ENCODE measurements at regions not wholly inside any gene's neighbourhood (a gene's known extent, or its start where the extent isn't known, plus 50 kb on each side); places are given as distances from the start of the nearest gene placed in this dataset.

DNA sequence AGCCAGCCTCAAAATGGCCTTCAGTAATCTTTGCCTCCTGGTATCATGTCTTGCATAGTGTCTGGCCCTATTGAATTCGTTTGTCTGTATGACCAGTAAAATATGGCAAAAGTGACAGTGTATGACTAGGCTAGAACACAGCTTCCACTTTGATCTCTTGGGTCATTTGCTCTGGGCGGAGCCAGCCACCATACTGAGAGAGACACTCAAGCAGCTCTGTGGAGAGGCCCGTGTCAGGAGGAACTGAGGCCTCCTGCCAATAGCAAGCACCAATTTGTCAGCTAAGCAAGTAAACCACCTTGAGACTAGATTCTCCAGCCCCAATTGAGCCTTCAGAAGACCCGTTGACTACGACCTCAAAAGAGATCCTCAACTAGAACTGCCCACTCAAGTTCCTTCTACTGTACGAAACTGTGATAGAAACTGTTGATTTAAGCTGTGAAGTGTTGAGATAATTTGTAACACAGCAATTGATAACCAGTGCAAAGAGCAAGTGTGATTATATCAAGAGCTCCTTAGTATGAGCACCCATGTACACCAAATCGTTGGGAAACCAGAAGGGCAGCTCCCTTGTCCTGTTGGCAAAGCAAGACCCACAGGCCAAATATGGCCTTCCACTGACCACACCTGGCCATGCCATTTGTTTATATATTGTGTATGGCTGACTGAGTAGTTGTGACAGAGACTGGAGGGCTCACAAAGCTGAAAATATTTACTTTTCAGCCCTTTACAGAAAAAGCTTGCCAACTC is 52.7 kb upstream of the SERBP1 start:
- intact Hi-C loops (cut with DNase I) = no loop called here
- H3K27ac ChIP-seq (ENCODE audit: low read depth in 2 of 2, low read length in 2 of 2) = no peak overlapping the region
- H3K36me3 ChIP-seq (ENCODE audit: control insufficient read depth in 2 of 3, insufficient read depth in 3 of 3, low read length in 3 of 3) = no peaks in the 10 kb centered on the region
- DNase-seq = no peak
- no peaks in the 10 kb centered on the region for H3K4me1 ChIP-seq (ENCODE audit: control insufficient read depth in 2 of 3, insufficient read depth in 2 of 3, low read depth in 1 of 3, low read length in 3 of 3)
- no peaks in the 10 kb centered on the region for H3K27me3 ChIP-seq (ENCODE audit: control insufficient read depth, insufficient read depth, low read length)
- no peaks in the 10 kb centered on the region for H3K9me3 ChIP-seq (ENCODE audit: control insufficient read depth in 2 of 3, insufficient read depth in 1 of 3, low read length in 3 of 3)
- H3K4me3 ChIP-seq (ENCODE audit: low read length in 3 of 3) = no peak overlapping the region
- TF ChIP-seq, protein P1, sequence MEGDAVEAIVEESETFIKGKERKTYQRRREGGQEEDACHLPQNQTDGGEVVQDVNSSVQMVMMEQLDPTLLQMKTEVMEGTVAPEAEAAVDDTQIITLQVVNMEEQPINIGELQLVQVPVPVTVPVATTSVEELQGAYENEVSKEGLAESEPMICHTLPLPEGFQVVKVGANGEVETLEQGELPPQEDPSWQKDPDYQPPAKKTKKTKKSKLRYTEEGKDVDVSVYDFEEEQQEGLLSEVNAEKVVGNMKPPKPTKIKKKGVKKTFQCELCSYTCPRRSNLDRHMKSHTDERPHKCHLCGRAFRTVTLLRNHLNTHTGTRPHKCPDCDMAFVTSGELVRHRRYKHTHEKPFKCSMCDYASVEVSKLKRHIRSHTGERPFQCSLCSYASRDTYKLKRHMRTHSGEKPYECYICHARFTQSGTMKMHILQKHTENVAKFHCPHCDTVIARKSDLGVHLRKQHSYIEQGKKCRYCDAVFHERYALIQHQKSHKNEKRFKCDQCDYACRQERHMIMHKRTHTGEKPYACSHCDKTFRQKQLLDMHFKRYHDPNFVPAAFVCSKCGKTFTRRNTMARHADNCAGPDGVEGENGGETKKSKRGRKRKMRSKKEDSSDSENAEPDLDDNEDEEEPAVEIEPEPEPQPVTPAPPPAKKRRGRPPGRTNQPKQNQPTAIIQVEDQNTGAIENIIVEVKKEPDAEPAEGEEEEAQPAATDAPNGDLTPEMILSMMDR (IDR thresholded peaks at IDR 0.05; ENCODE audit: borderline replicate concordance, extremely low read depth, insufficient read depth) = no peak
- H3K9ac ChIP-seq (ENCODE audit: low read length in 3 of 3) = no peak overlapping the region
- FAIRE-seq = no peak

GRCh38 chr1:67484492-67484891 is 54.3 kb upstream of the SERBP1 start:
- Histone ChIP-seq H3K27ac (ENCODE audit: low read depth in 2 of 2, low read length in 2 of 2) (no peak overlapping the region), H3K4me3 (ENCODE audit: low read length in 3 of 3) (no peak overlapping the region), H3K9me3 (ENCODE audit: control insufficient read depth in 2 of 3, insufficient read depth in 1 of 3, low read length in 3 of 3) (no peaks in the 10 kb centered on the region), H3K9ac (ENCODE audit: low read length in 3 of 3) (no peak overlapping the region), H3K36me3 (ENCODE audit: control insufficient read depth in 2 of 3, insufficient read depth in 3 of 3, low read length in 3 of 3) (no peaks in the 10 kb centered on the region), H3K4me1 (ENCODE audit: control insufficient read depth in 2 of 3, insufficient read depth in 2 of 3, low read depth in 1 of 3, low read length in 3 of 3) (no peaks in the 10 kb centered on the region), H3K27me3 (ENCODE audit: control insufficient read depth, insufficient read depth, low read length) (no peaks in the 10 kb centered on the region)
- no peak for FAIRE-seq
- DNase-seq = peak in 3 of 5 donors; percentile 35 to 85 (median 66)
- intact Hi-C loops (cut with DNase I) = no loop called here
- TF ChIP-seq, protein P1 (IDR thresholded peaks at IDR 0.05; ENCODE audit: borderline replicate concordance, extremely low read depth, insufficient read depth) = no peak

DNA sequence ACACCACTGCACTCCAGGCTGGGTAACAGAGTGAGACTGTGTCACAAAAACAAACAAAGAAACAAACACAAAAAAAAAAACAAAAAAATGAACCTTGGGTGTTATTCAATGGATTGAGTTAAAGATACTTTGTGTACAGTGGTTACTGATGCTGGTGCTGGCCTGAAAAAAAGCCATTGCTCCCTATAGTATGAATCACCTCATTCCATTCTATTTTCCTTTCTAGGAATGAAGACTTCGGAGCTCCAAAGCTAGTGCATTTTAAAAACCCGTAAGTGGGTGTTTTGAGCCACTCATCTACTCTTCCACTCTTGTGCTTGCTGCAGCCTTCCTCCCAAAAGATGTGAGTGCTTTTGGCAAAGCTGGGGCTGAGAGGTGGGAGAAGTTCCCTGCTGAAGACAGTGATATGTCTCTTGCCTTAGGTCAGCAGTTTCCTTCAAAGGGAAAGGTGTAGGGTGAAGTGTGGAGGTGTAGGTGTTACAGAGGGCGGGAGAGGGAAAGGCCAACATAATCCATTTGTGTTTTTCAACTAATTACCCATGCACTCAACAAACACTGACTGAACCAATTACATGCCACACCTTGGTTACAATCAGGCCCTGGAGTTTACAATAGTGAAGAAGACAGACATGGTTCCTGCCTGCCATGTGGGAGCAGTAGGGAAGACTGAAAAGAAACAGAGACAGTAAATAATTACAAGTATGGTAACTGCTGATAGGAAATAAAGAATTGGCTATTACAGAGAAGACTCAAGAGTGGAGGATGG is 55.0 kb upstream of the SERBP1 start:
- no peaks in the 10 kb centered on the region for H3K4me1 ChIP-seq (ENCODE audit: control insufficient read depth in 2 of 3, insufficient read depth in 2 of 3, low read depth in 1 of 3, low read length in 3 of 3)
- intact Hi-C loops (cut with DNase I) = no loop called here
- DNase-seq = no peak
- H3K27me3 ChIP-seq (ENCODE audit: control insufficient read depth, insufficient read depth, low read length) = no peaks in the 10 kb centered on the region
- no peak overlapping the region for H3K4me3 ChIP-seq (ENCODE audit: low read length in 3 of 3)
- no peak for FAIRE-seq
- no peak overlapping the region for H3K9ac ChIP-seq (ENCODE audit: low read length in 3 of 3)
- H3K27ac ChIP-seq (ENCODE audit: low read depth in 2 of 2, low read length in 2 of 2) = no peak overlapping the region
- TF ChIP-seq, protein P1 (IDR thresholded peaks at IDR 0.05; ENCODE audit: borderline replicate concordance, extremely low read depth, insufficient read depth) = no peak
- no peaks in the 10 kb centered on the region for H3K9me3 ChIP-seq (ENCODE audit: control insufficient read depth in 2 of 3, insufficient read depth in 1 of 3, low read length in 3 of 3)
- no peaks in the 10 kb centered on the region for H3K36me3 ChIP-seq (ENCODE audit: control insufficient read depth in 2 of 3, insufficient read depth in 3 of 3, low read length in 3 of 3)

Data from kidney (tissue), 13 donors.